HG03565 (cell line): ENCODE measurements at regions not wholly inside any gene's neighbourhood (a gene's known extent, or its start where the extent isn't known, plus 50 kb on each side); places are given as distances from the start of the nearest gene placed in this dataset.
"Not testable (repeated sequence)": the region's sequence is repeated elsewhere in the genome, so short reads cannot be mapped to it uniquely, and the experiment has no call there.

Experiments used
- ATAC-seq: cut with Tn5 transposase; IDR thresholded peaks from one replicate; pipeline ENCODE4 v1.9.1; 2021; ENCODE audit warnings: mild to moderate bottlenecking, moderate library complexity; ENCODE audit not compliant: unreplicated experiment

- no peak for ATAC-seq
Measured at GRCh38 chr15:96638793-96639192, 308.3 kb downstream of the NR2F2 start.

- ATAC-seq = no peak
Measured at GRCh38 chr15:96645796-96646195, 315.3 kb downstream of the NR2F2 start.

- no peak for ATAC-seq
Measured at GRCh38 chr15:96648866-96649265, 318.4 kb downstream of the NR2F2 start.

DNA sequence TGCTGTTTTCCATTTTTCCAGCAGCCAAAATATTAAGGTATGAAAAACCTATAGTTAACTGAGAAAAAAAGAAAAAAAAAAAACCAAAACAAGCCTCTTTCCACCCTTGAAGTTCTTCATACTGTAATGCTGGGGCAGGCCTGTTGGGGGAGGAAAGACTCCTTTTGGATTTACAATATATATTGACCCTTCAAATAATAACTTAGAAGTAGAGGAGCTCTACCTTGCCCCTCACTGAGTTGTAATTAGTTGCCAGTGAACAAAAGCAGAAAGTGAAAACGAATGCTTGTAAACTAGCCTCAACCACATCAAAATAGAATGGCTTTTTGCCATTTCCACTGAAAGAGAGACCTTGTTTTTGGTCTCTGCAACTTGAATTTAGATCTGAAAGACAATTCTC is 326.6 kb downstream of the NR2F2 start:
- ATAC-seq = no peak

DNA sequence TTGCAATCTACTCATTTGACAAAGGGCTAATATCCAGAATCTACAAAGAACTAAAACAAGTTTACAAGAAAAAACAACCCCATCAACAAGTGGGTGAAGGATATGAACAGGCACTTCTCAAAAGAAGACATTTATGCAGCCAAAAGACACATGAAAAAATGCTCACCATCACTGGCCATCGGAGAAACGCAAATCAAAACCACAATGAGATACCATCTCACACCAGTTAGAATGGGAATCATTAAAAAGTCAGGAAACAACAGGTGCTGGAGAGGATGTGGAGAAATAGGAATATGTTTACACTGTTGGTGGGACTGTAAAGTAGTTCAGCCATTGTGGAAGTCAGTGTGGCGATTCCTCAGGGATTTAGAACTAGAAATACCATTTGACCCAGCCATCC is 336.5 kb downstream of the NR2F2 start:
- ATAC-seq = not testable (repeated sequence)

- no peak for ATAC-seq
Measured at GRCh38 chr15:96670389-96670788, 339.9 kb downstream of the NR2F2 start.

DNA sequence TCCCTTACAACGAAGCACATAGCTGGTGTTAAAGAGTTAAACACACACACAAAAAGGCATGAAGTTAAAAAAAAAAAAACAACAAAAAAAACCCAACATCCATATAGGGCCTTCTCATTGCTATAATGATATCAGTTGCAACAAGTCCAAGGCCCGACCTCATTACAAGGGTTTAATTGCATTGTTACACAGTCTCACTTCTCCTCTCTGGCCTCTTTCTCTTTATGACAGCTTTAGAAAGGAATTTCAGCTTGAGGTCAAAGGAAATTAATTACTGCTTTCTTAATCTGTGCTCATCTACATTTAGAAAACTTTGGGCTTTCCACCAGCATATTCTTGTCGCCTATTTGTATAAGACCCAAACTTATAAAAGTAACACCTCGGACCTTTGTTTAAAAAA is 342.1 kb downstream of the NR2F2 start:
- ATAC-seq = no peak

GRCh38 chr15:96678386-96678785 is 347.9 kb downstream of the NR2F2 start:
- no peak for ATAC-seq

GRCh38 chr15:96687388-96688107 is 357.0 kb downstream of the NR2F2 start:
- ATAC-seq = no peak

DNA sequence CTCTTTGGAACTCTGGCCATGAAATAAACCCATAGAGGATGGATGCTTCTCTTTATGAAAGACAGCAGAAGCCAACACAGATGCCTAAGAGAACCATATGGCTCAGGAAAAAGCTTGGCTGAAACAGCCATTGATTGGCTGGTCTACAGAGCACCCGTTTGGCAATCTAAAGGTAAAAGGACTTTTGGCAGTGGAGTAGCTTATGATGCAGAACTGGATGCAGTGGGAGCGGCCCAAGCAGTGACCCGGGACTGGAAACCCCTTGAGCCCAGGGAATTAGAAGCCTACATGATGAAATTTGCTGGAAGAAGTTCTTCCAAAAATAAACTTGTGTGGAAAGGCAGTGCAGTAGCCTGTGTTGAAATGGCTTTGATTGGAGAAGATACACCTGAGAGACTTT is 360.2 kb downstream of the NR2F2 start:
- no peak for ATAC-seq

DNA sequence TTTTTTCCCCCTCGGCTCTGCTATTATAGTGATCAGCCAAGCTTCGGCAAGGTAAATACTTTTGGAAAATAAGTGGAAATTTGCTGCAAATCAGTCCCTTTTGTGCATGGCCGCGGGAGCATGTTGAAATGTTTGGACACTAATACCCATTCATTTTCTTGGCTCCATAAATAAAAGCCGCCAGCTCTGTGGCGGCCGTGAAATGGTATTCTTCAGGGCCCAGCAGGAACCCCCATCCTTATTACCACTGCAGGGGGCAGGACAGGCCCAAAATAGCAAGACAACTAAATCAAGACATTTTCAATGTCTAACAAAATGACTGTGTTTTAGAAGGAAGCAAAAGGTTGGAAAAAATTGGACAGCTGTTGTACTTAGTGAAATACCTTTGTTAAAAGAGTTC is 362.3 kb downstream of the NR2F2 start:
- ATAC-seq = no peak

DNA sequence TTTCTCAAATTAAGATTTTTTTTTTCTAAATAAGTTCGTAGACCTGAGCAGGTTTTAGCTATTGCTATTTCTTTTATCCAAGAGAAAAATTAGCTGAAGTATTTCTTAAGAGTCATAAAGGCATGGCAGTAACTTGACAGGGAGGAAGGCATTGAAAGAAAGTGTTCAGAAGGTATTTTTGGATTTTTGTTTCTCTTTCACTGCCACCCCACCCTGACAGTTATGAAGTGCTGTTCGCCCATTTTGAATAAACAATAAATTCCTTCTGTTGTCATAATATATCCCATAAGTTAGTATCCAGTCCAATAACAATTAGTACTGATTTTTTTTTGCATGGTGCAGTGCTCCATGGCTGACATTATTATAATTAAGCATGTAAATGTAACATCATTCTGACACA is 363.0 kb downstream of the NR2F2 start:
- no peak for ATAC-seq

DNA sequence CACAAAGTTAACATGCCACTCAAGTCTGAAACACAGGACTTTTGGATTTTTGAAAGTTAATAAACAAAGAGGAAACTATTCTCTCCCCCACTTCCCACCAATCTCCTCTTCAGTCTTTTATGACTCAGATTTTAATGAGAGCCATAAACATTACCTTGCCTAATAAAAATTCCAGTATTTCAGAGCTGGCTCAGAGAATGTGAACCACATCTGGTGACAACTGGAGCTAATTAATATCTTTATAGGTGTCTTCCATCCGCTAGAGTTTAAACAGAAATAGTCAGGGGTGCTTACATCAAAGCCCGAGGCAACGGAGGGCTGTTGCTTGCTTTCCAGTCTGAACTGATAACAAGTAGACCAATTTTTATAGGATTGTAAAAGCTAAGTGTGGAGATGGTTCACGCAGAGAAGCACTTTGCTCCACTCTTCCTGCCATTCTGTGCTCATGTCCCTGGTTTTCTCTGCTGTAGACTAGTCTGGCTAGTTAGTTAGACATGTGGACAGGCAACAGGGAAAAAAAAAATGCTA is 363.6 kb downstream of the NR2F2 start:
- no peak for ATAC-seq

DNA sequence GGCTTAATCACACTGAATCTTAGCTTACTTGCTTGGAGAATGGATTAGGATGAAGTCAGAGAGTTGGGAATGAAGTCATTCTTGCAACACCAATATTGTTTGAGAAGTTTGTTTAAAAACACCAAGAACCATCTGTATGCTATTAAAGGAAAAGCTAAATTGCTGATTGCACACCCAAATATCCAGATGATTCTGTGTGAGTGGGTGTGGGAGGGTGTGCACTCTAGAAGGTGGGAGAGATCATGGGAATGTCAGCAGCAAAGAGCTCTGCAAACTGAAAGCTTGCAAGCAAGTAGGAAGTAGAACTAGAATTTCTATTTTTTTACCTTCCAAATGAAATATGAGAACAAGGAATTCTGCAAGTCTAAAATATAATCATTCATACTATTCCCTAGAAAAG is 364.9 kb downstream of the NR2F2 start:
- ATAC-seq = no peak

DNA sequence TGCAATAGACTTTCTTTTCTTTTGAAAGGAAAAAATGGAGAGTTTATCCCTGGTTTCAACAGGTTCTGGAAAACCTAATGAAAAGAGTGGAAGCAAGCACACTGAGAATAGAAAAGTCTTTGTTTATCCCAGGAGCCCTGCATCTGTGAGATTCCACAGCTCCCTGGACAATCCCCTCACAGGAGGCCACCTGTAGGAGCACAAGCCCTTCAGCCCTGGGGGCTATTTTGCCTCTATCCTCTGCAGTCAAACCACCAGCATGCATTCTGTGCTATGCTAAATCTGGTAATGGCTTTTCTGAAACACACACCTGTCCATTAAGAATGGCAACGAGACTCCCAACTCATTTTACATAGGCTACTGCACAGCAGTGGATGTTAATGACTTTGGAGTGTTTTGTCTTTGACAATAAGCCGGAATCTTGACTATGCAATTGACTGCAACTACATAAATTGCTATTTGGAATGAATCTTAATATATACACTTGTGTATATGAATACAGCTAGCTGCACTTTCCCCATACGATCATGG is 369.4 kb downstream of the NR2F2 start:
- ATAC-seq = no peak

- no peak for ATAC-seq
Measured at GRCh38 chr15:96700555-96700954, 370.1 kb downstream of the NR2F2 start.

DNA sequence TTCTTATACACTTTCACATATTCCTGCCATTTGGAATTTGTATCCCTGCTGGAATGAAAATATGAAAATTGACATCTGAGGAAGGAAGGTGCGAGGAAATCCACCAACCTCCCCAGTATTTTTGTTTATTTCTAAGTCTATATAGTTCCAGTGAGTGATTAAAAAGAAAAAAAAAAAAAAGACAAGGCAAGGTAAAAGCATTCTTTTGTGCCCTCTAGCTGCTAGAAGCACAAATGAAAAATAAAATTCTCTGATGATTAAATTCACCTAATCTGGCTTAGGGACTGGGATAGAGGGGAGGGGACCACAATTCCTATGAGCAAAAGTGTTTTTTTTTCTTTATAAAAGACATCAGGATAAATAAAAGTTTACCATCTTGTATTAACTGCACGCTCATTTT is 370.9 kb downstream of the NR2F2 start:
- ATAC-seq = no peak

DNA sequence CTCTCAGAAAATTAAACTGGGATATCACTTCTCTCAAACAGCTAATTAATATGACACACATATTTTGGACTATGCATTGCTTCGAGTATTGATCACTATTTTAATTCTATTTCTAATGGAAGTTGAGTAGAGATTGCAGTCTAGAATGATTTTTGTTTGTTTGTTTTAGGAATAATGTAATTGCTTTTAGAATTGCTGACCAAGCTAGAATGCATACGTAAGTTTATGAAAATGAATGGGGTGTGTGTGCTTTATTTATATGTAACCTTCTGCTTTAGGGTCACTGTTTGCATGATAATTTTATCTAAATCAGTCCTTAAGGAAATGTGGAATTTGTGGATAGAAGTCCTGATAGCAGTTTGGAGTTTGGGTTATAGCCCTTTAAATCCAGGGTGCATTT is 371.4 kb downstream of the NR2F2 start:
- ATAC-seq = no peak

DNA sequence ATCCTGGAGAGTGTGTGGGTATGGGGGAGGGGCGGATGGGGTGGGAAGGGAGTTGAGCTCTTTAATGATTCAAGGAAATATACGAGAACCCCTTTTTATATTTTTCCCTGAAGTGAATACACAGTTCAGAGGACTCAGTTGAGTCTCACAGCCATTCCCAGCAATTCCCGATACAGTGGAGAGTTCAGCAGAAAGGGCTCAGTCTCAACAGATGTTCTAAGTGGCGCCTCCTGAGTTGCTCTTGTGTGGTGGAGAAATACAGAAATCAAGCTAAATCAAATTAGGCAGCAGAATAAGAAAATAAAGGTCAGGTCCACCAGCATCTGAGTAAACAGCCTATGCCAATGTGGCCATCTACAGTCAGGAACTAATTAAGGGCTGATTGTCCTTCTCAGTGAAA is 372.1 kb downstream of the NR2F2 start:
- ATAC-seq = no peak

DNA sequence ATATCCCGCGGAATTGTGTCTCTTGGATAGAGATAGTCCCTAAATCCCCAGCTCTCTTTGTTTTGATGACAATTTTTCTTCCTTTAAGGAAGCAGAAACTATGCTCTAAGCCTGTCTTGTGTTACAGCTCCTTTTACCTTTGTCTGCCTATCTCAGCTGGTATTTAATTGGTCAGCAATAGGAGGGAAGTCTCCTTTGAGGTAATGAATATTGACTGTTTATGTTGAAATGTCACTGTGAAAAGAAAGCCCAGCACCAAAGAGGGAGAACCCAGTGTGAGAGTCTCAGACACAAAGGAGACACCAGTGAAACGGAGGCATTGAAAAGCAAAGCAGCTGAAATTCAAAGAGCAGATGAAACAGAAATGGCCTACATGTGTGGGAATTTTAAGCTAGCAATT is 372.6 kb downstream of the NR2F2 start:
- ATAC-seq = no peak

GRCh38 chr15:96703794-96704550 is 373.5 kb downstream of the NR2F2 start:
- ATAC-seq = no peak

DNA sequence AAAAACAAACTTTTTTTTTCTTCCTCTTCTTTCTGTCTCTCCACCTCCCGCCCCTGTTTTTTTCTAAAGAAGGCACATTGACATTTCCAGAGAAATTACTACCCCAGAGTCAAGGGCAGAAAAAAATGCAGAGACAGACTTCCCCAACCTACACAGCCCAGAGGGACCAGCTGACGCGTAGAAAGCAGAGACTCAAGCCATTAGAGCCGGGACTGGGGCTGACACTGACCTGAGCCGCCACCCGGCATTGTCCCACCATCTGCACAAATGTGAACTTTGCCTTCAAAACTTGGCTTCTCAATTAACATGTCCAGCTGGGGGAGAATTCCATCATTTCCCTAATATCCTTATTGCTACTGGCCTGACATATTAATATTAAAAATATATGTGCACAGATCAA is 385.6 kb downstream of the NR2F2 start:
- no peak for ATAC-seq
